ENCODE measurements at regions not wholly inside any gene's neighbourhood (a gene's known extent, or its start where the extent isn't known, plus 50 kb on each side); places are given as distances from the start of the nearest gene placed in this dataset.

DNA sequence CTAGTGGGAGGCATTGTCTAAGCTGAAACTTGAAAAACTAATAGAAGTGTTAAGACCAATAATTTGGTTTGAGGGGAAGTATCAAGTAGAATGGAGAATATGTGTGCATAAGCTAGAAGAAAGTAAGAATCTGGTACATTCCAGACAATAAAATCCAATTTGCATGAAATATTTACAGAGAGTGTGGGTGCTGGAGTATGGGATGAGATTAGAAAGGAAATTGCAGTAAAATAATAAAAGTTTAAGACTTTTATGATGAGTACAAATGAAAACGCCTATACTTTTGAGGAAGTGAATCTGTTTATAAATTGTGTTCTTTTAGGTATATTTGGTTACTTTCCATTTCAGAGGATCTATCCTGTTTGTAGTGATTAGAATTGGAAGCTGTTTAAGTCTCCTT, 165.4 kb upstream of the TNC start:
- FAIRE-seq (no peak), ATAC-seq (no peak), DNase-seq (ENCODE audit: low read depth in 1 of 2, low spot score in 1 of 2) (no peak)
- POLR2A ChIA-PET = no interaction called here
- H3K27ac ChIP-seq = no peak overlapping the region
- CTCF ChIA-PET = no interaction called here
- H3K4me2 ChIP-seq = no peak overlapping the region
- no peaks in the 10 kb centered on the region for H3K9me3 ChIP-seq
- no peak overlapping the region for H3K4me3 ChIP-seq
- WGBS (ENCODE audit: missing lambda C conversion rate) = 48% methylated on average over 1 of the region's 1 CpG
- no peak for TF ChIP-seq EP300 (IDR thresholded peaks at IDR 0.05)
- no peak for TF ChIP-seq CHD4 (IDR thresholded peaks at IDR 0.05; ENCODE audit: borderline replicate concordance)
- TF ChIP-seq HOXA7 (CRISPR knock-in tag; IDR thresholded peaks at IDR 0.05) = no peak
- no peak for TF ChIP-seq NPAS2 (CRISPR knock-in tag; IDR thresholded peaks at IDR 0.05; ENCODE audit: borderline replicate concordance)
- no peak for TF ChIP-seq RFX5 (IDR thresholded peaks at IDR 0.05)
- TF ChIP-seq HOXB13 (CRISPR knock-in tag; IDR thresholded peaks at IDR 0.05; ENCODE audit: low read depth) = no peak
- no peak for TF ChIP-seq HEYL (CRISPR knock-in tag; IDR thresholded peaks at IDR 0.05)
- TF ChIP-seq ESRRA (IDR thresholded peaks at IDR 0.05; ENCODE audit: borderline replicate concordance, low read length) = no peak
- no peak for TF ChIP-seq PBX3 (IDR thresholded peaks at IDR 0.05)
- TF ChIP-seq, protein P1, sequence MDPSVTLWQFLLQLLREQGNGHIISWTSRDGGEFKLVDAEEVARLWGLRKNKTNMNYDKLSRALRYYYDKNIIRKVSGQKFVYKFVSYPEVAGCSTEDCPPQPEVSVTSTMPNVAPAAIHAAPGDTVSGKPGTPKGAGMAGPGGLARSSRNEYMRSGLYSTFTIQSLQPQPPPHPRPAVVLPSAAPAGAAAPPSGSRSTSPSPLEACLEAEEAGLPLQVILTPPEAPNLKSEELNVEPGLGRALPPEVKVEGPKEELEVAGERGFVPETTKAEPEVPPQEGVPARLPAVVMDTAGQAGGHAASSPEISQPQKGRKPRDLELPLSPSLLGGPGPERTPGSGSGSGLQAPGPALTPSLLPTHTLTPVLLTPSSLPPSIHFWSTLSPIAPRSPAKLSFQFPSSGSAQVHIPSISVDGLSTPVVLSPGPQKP (IDR thresholded peaks at IDR 0.05; ENCODE audit: low read depth, low read length) = no peak
- TF ChIP-seq GATA3 (IDR thresholded peaks at IDR 0.05; ENCODE audit: borderline replicate concordance) = no peak
- TF ChIP-seq CHD2 (IDR thresholded peaks at IDR 0.05; ENCODE audit: low read length, partially characterized antibody) = no peak
- TF ChIP-seq EHF (CRISPR knock-in tag; IDR thresholded peaks at IDR 0.05) = no peak
- TF ChIP-seq ZSCAN20 (CRISPR knock-in tag; IDR thresholded peaks at IDR 0.05) = no peak
- TF ChIP-seq ZFP36 (IDR thresholded peaks at IDR 0.05; ENCODE audit: borderline replicate concordance, partially characterized antibody) = no peak
- no peaks in the 10 kb centered on the region for H3K4me1 ChIP-seq

DNA sequence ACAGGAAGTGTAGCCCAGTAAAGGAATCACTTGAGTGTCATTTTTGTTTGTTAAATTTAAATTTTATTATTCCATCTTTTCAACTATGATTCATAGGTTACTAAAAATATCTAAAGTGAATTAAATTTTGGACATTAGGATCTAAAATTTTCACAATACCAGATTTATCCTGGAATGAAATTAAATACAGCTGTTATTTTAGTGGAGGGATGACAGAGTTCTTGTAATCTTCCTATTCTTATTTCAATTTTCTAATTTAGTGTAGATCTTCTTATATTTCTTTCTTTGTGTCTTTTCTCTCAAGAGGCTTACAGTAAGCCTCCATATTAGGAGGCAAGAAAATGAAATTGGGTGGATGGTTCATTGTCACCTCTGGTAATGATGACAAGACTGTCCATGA, 167.9 kb upstream of the TNC start:
- FAIRE-seq = no peak
- no peak for DNase-seq (ENCODE audit: low read depth in 1 of 2, low spot score in 1 of 2)
- POLR2A ChIA-PET = no interaction called here
- Histone ChIP-seq H3K4me2 (no peak overlapping the region), H3K9me3 (no peaks in the 10 kb centered on the region), H3K4me1 (no peaks in the 10 kb centered on the region), H3K4me3 (no peak overlapping the region), H3K27ac (no peak overlapping the region)
- TF ChIP-seq EHMT2 (IDR thresholded peaks at IDR 0.05; ENCODE audit: low read depth) = no peak
- TF ChIP-seq JUN (IDR thresholded peaks at IDR 0.05) = no peak
- no peak for TF ChIP-seq FOSB (CRISPR knock-in tag; IDR thresholded peaks at IDR 0.05)
- TF ChIP-seq MAFK (IDR thresholded peaks at IDR 0.05; ENCODE audit: partially characterized antibody) = no peak
- TF ChIP-seq KDM1A (IDR thresholded peaks at IDR 0.05; ENCODE audit: low read depth) = no peak
- TF ChIP-seq ZFP36 (IDR thresholded peaks at IDR 0.05; ENCODE audit: borderline replicate concordance, partially characterized antibody) = no peak
- no peak for TF ChIP-seq HOXA7 (CRISPR knock-in tag; IDR thresholded peaks at IDR 0.05)
- TF ChIP-seq RCOR1 (IDR thresholded peaks at IDR 0.05; ENCODE audit: low read depth, low read length) = no peak
- TF ChIP-seq, protein P2, sequence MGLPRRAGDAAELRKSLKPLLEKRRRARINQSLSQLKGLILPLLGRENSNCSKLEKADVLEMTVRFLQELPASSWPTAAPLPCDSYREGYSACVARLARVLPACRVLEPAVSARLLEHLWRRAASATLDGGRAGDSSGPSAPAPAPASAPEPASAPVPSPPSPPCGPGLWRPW (IDR thresholded peaks at IDR 0.05) = no peak
- no peak for TF ChIP-seq POLR2A (IDR thresholded peaks at IDR 0.05; ENCODE audit: low read length)
- no peak for TF ChIP-seq FOSL2 (IDR thresholded peaks at IDR 0.05)
- TF ChIP-seq FOSL2 (CRISPR knock-in tag; IDR thresholded peaks at IDR 0.05) = no peak
- no peak for TF ChIP-seq EP300 (IDR thresholded peaks at IDR 0.05)
- TF ChIP-seq, protein P3, sequence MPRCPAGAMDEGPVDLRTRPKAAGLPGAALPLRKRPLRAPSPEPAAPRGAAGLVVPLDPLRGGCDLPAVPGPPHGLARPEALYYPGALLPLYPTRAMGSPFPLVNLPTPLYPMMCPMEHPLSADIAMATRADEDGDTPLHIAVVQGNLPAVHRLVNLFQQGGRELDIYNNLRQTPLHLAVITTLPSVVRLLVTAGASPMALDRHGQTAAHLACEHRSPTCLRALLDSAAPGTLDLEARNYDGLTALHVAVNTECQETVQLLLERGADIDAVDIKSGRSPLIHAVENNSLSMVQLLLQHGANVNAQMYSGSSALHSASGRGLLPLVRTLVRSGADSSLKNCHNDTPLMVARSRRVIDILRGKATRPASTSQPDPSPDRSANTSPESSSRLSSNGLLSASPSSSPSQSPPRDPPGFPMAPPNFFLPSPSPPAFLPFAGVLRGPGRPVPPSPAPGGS (IDR thresholded peaks at IDR 0.05) = no peak
- TF ChIP-seq RARB (CRISPR knock-in tag; IDR thresholded peaks at IDR 0.05) = no peak
- no peak for TF ChIP-seq KDM5A (IDR thresholded peaks at IDR 0.05)
- TF ChIP-seq, protein P4, sequence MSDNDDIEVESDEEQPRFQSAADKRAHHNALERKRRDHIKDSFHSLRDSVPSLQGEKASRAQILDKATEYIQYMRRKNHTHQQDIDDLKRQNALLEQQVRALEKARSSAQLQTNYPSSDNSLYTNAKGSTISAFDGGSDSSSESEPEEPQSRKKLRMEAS (IDR thresholded peaks at IDR 0.05) = no peak
- TF ChIP-seq FOXS1 (CRISPR knock-in tag; IDR thresholded peaks at IDR 0.05) = no peak
- no peak for ATAC-seq
- CTCF ChIA-PET = no interaction called here
